GM12864 (cell line): ENCODE measurements at regions not wholly inside any gene's neighbourhood (a gene's known extent, or its start where the extent isn't known, plus 50 kb on each side); places are given as distances from the start of the nearest gene placed in this dataset.

Experiments
- DNase-seq: peaks from one replicate; pipeline ENCODE4 v3.0.0-alpha.2; 2011; ENCODE audit warnings: low read depth
- H3K4me3 ChIP-seq: 2 replicates; pipeline ENCODE4 v1.5.1; 2011; ENCODE audit warnings: mild to moderate bottlenecking, low read depth, low read length, control low read depth
- TF ChIP-seq, protein P1 (sequence below): IDR thresholded peaks from 2 replicates; pipeline ENCODE4 v1.5.1; 2011; ENCODE audit warnings: low read depth, mild to moderate bottlenecking, moderate library complexity, low read length, control low read depth, inconsistent platforms; ENCODE audit errors: missing control alignments

DNA sequence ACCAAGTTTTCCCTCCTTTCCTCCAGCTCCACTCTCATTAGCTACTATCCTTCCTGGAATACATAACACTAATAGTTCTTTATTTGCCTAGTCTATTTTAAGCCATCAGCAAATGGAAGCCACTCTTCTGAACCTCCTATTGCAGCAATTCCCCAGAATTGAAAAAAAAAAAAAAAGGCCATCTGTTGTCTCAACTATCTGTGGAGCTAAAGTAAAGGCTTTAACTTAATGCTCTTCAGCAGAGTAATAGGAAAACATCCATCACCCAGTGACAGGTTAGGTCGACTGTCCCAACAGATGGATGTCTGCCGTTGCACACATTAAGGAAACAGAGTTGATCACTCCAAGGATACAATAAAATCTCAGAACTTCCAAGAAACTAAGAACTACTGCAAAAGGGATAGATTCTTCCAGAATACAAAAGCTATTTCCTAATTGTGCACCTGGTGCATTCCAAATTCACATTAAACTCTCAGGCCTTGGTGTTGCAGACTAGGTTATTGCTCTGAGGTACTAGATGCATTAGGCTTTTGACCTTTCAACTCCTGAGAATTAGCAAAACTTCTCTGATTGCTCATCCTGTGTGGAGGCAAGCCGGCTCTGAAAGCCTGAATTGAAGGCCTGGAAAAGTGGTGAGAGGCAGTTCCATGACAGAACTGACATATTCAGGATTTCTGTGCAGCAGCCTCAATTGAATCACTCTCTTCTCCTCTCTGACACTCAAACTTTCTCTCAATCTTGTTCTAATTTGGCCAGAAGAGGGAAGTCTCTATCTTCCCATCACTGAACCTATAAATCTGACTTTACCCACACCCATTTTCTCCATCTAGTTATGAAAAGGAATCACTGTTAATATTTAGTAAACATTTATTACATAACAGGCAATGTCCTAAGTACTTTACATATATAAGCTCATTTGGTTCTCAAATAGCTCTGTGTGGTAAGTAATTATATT, 238.4 kb upstream of the HMGA2 start:
- no peak for DNase-seq
- TF ChIP-seq, protein P1, sequence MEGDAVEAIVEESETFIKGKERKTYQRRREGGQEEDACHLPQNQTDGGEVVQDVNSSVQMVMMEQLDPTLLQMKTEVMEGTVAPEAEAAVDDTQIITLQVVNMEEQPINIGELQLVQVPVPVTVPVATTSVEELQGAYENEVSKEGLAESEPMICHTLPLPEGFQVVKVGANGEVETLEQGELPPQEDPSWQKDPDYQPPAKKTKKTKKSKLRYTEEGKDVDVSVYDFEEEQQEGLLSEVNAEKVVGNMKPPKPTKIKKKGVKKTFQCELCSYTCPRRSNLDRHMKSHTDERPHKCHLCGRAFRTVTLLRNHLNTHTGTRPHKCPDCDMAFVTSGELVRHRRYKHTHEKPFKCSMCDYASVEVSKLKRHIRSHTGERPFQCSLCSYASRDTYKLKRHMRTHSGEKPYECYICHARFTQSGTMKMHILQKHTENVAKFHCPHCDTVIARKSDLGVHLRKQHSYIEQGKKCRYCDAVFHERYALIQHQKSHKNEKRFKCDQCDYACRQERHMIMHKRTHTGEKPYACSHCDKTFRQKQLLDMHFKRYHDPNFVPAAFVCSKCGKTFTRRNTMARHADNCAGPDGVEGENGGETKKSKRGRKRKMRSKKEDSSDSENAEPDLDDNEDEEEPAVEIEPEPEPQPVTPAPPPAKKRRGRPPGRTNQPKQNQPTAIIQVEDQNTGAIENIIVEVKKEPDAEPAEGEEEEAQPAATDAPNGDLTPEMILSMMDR, result no peak
- no peak overlapping the region for H3K4me3 ChIP-seq

DNA sequence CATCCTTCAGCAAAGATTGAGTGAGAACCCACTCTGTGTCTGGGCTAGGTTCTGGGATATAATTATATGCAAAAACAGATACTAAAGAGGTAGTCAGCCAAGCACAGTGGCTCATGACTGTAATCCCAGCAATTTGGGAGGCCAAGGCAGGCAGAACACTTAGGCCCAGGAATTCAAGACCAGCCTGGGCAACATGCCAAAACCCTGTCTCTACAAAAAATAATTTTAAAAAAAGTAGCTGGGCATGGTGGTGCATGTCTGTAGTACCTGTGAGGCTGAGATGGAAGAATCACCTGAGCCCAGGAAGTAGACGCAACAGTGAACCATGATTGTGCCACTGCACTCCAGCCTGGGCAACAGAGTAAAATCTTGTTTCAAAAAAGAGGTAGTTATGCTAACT, 237.5 kb upstream of the HMGA2 start:
- TF ChIP-seq, protein P1, result no peak
- no peak overlapping the region for H3K4me3 ChIP-seq
- DNase-seq, result no peak

DNA sequence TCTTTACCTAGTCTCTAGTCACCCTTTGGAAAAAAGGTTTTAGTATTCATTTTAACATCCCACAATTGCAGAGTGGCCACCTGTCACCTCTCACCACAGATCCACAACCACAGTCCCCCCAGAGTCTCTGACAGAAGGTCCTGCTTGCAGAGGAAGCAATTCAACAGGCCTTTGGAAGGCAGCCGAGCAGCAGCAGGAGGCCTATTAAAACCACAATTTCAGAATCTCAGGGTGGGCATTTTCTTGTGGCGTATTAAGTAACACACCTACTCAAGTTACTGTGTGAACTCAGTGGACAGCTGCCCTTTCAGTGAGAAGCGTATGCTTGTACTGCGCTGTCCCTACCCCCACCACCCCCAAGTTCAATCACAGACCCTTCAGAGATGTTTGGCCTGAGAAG, 234.0 kb upstream of the HMGA2 start:
- TF ChIP-seq, protein P1, result no peak
- no peak for DNase-seq
- H3K4me3 ChIP-seq, result no peak overlapping the region

DNA sequence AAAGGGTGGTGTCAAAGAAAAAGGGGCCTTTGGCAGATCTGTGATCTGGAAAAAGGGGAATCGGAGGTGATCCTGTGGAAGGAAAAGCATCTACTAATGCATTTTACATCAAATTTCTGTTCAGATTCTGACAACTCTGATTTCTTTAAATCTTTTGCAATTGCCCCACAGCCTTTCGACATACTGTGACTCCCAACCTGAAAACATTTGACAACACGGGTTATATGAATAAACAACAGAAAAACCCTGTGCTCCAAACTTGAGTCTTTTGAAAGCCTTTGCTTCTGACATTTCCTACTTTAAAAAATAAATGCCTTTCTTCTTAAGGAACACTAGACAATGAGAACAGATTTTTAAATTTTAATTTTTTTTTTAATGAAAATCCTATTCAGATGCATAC, 231.9 kb upstream of the HMGA2 start:
- TF ChIP-seq, protein P1, result no peak
- no peak overlapping the region for H3K4me3 ChIP-seq
- no peak for DNase-seq

DNA sequence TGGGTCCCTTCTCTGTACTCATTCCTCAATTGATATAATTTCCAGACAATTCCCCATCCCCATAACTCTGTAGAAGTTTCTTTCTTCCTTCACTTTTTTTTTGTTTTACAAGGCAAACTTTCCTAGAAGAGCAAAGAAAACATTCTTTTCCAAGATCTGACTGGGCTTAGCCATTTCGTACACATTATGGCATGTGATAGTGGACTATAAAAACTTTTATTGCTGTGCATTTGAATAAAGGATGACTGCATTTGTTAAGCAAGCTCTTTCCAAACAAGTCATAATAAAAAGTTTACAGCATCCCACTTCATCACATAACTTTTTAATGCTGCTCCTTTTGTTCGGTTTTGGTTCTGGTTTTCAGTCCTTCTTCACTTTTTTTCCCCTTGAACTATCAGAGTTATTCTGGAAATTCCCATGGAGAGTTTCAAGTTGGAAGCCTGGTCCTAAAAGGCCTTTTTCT, 231.0 kb upstream of the HMGA2 start:
- H3K4me3 ChIP-seq, result no peak overlapping the region
- TF ChIP-seq, protein P1, result no peak
- no peak for DNase-seq

DNA sequence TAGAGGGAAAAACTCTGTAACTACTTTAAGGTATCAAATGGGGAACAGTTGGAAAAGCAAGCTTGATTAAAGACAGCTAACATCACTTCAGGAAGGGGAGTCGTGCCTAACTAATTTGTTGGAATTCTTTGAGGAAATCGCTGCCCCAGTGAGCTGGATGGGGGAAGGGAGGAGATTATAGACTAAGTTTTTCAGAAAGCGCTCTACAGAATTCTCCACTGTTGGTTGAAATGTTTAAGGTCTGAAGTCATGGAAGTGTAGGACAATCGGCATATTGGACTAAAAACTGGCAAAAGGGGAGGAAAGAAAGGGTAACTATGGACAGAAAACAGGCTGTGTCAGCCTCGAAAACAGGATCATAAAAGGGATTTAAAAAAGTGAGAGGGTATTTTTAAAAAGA, 229.9 kb upstream of the HMGA2 start:
- TF ChIP-seq, protein P1, result no peak
- no peak overlapping the region for H3K4me3 ChIP-seq

DNA sequence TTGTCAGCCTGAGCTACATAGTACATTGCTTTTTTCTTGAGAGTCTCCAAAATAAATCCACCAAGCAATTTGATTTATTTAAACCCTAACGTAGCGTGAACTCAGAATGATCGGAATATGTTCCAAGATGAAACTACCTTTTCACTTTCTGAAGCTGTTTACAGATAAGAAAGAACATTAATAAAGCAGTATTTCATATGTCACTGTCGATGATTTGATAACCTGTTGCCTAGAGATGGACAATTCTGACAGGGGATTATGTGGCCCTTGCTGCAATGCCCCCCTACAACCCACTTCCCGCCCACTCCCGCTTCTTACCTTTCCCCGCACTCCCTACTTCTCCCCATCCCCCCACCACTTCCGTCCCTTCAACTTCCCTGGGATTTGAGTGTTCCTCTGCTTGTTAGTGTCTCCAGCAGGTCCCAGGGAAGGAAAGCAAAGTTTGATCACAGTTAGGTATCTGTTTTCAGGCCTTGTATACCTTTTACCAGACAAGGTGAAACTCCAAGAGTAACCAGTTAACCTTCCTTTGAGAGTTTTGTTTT, 229.2 kb upstream of the HMGA2 start:
- TF ChIP-seq, protein P1, result no peak
- H3K4me3 ChIP-seq, result no peak overlapping the region
- DNase-seq, result no peak

More for the DNA sequence above, 229.9 kb upstream of the HMGA2 start:
- no peak for DNase-seq
